BLaER1 treated with 17β-estradiol and CSF1 and Interleukin-3, amounts not matched to agents 10 nM and 100 nM (cell line): ENCODE measurements at regions not wholly inside any gene's neighbourhood (a gene's known extent, or its start where the extent isn't known, plus 50 kb on each side); places are given as distances from the start of the nearest gene placed in this dataset.

Experiments used
- H3K27ac ChIP-seq, 11 experiments: shearing (Covaris generic); formaldehyde crosslinking; 2 replicates each; pipeline ENCODE4 v1.8.1; 2022
- H3K27me3 ChIP-seq, 11 experiments: shearing (Covaris generic); formaldehyde crosslinking; 2 replicates each; pipeline ENCODE4 v1.8.1; 2022
- H3K36me3 ChIP-seq, 11 experiments: shearing (Covaris generic); formaldehyde crosslinking; 2 replicates each; pipeline ENCODE4 v1.8.1; 2022
- H3K4me1 ChIP-seq, 10 experiments: shearing (Covaris generic); formaldehyde crosslinking; 2 replicates each; pipeline ENCODE4 v1.8.1; 2022
- H3K4me2 ChIP-seq, 11 experiments: shearing (Covaris generic); formaldehyde crosslinking; 2 replicates each; pipeline ENCODE4 v1.8.1; 2022
- H3K4me3 ChIP-seq, 10 experiments: shearing (Covaris generic); formaldehyde crosslinking; 2 replicates each; pipeline ENCODE4 v1.8.1; 2022
- H3K9ac ChIP-seq, 11 experiments: shearing (Covaris generic); formaldehyde crosslinking; 2 replicates each; pipeline ENCODE4 v1.8.1; 2022
- H3K9me3 ChIP-seq, 11 experiments: shearing (Covaris generic); formaldehyde crosslinking; replicated peaks in 1 of 11; 2 replicates each; pipeline ENCODE4 v1.8.1; 2022
- H4K20me1 ChIP-seq, 11 experiments: shearing (Covaris generic); formaldehyde crosslinking; 2 replicates each; pipeline ENCODE4 v1.8.1; 2022
- Cebpa-rat ChIP-seq, 11 experiments: shearing (Covaris generic); IDR thresholded peaks; 2 replicates each; pipeline ENCODE4 v1.8.1; 2022

GRCh38 chr3:178048768-178049167, 487.5 kb upstream of the KCNMB2 start:
- Histone ChIP-seq H3K9me3 (peaks cover 0 to 11% (median 7%) of the 10 kb centered on the region in 11 experiments; a peak in 14 of 22 replicates), H3K27ac (no peak overlapping the region), H3K27me3 (no peaks in the 10 kb centered on the region), H3K4me2 (no peak overlapping the region), H3K9ac (no peak overlapping the region), H3K36me3 (no peaks in the 10 kb centered on the region), H3K4me3 (no peak overlapping the region), H4K20me1 (no peaks in the 10 kb centered on the region), H3K4me1 (no peaks in the 10 kb centered on the region)
- TF ChIP-seq Cebpa-rat (IDR thresholded peaks at IDR 0.05): no peak

GRCh38 chr3:178054471-178054870, 481.8 kb upstream of the KCNMB2 start:
- H3K27me3 ChIP-seq: no peaks in the 10 kb centered on the region
- peaks cover 0 to 22% (median 0%) of the 10 kb centered on the region in 11 experiments; a peak in 7 of 22 replicates for H3K9me3 ChIP-seq
- H3K27ac ChIP-seq: no peak overlapping the region
- H3K4me1 ChIP-seq: no peaks in the 10 kb centered on the region
- TF ChIP-seq Cebpa-rat (IDR thresholded peaks at IDR 0.05): no peak
- no peaks in the 10 kb centered on the region for H4K20me1 ChIP-seq
- no peaks in the 10 kb centered on the region for H3K36me3 ChIP-seq
- H3K4me2 ChIP-seq: no peak overlapping the region
- H3K4me3 ChIP-seq: no peak overlapping the region
- H3K9ac ChIP-seq: no peak overlapping the region

GRCh38 chr3:178055939-178056338, 480.3 kb upstream of the KCNMB2 start:
- no peaks in the 10 kb centered on the region for H4K20me1 ChIP-seq
- no peaks in the 10 kb centered on the region for H3K4me1 ChIP-seq
- no peak overlapping the region for H3K27ac ChIP-seq
- H3K4me3 ChIP-seq: no peak overlapping the region
- peaks cover 0 to 22% (median 0%) of the 10 kb centered on the region in 11 experiments; a peak in 7 of 22 replicates for H3K9me3 ChIP-seq
- no peak overlapping the region for H3K9ac ChIP-seq
- H3K4me2 ChIP-seq: no peak overlapping the region
- no peaks in the 10 kb centered on the region for H3K36me3 ChIP-seq
- TF ChIP-seq Cebpa-rat (IDR thresholded peaks at IDR 0.05): no peak
- no peaks in the 10 kb centered on the region for H3K27me3 ChIP-seq

GRCh38 chr3:178056868-178057267, 479.4 kb upstream of the KCNMB2 start:
- Histone ChIP-seq H3K9me3 (peaks cover 0 to 22% (median 0%) of the 10 kb centered on the region in 11 experiments; a peak in 7 of 22 replicates), H3K4me1 (no peaks in the 10 kb centered on the region), H4K20me1 (no peaks in the 10 kb centered on the region), H3K9ac (no peak overlapping the region), H3K27me3 (no peaks in the 10 kb centered on the region), H3K27ac (no peak overlapping the region), H3K4me3 (no peak overlapping the region), H3K36me3 (no peaks in the 10 kb centered on the region), H3K4me2 (no peak overlapping the region)
- TF ChIP-seq Cebpa-rat (IDR thresholded peaks at IDR 0.05): no peak

- no peak overlapping the region for H3K4me2 ChIP-seq
- H3K27ac ChIP-seq: no peak overlapping the region
- no peaks in the 10 kb centered on the region for H3K4me1 ChIP-seq
- no peaks in the 10 kb centered on the region for H3K36me3 ChIP-seq
- H3K9ac ChIP-seq: no peak overlapping the region
- no peaks in the 10 kb centered on the region for H4K20me1 ChIP-seq
- no peak overlapping the region for H3K4me3 ChIP-seq
- peaks cover 0 to 22% (median 0%) of the 10 kb centered on the region in 11 experiments; a peak in 8 of 22 replicates for H3K9me3 ChIP-seq
- no peaks in the 10 kb centered on the region for H3K27me3 ChIP-seq
- TF ChIP-seq Cebpa-rat (IDR thresholded peaks at IDR 0.05): no peak
Observed at GRCh38 chr3:178058629-178059028, 477.6 kb upstream of the KCNMB2 start.

GRCh38 chr3:178059119-178059518, 477.1 kb upstream of the KCNMB2 start:
- Histone ChIP-seq H3K4me1 (no peaks in the 10 kb centered on the region), H3K36me3 (no peaks in the 10 kb centered on the region), H3K4me3 (no peak overlapping the region), H3K27me3 (no peaks in the 10 kb centered on the region), H3K27ac (no peak overlapping the region), H3K9me3 (peaks cover 0 to 19% (median under 1%) of the 10 kb centered on the region in 11 experiments; a peak in 8 of 22 replicates), H3K4me2 (no peak overlapping the region), H4K20me1 (no peaks in the 10 kb centered on the region), H3K9ac (no peak overlapping the region)
- no peak for TF ChIP-seq Cebpa-rat (IDR thresholded peaks at IDR 0.05)

GRCh38 chr3:178059836-178060235, 476.4 kb upstream of the KCNMB2 start:
- H3K27ac ChIP-seq: no peak overlapping the region
- no peak for TF ChIP-seq Cebpa-rat (IDR thresholded peaks at IDR 0.05)
- H3K27me3 ChIP-seq: no peaks in the 10 kb centered on the region
- no peaks in the 10 kb centered on the region for H3K36me3 ChIP-seq
- H4K20me1 ChIP-seq: no peaks in the 10 kb centered on the region
- H3K9me3 ChIP-seq: peaks cover 0 to 19% (median 7%) of the 10 kb centered on the region in 11 experiments; a peak in 10 of 22 replicates
- no peak overlapping the region for H3K9ac ChIP-seq
- no peak overlapping the region for H3K4me3 ChIP-seq
- H3K4me2 ChIP-seq: no peak overlapping the region
- H3K4me1 ChIP-seq: no peaks in the 10 kb centered on the region

- Histone ChIP-seq H3K4me1 (no peaks in the 10 kb centered on the region), H3K27me3 (no peaks in the 10 kb centered on the region), H3K4me3 (no peak overlapping the region), H3K4me2 (no peak overlapping the region), H3K36me3 (no peaks in the 10 kb centered on the region), H3K27ac (no peak overlapping the region), H3K9me3 (peaks cover 0 to 22% (median 12%) of the 10 kb centered on the region in 11 experiments; a peak in 15 of 22 replicates), H4K20me1 (no peaks in the 10 kb centered on the region), H3K9ac (no peak overlapping the region)
- no peak for TF ChIP-seq Cebpa-rat (IDR thresholded peaks at IDR 0.05)
Observed at GRCh38 chr3:178060407-178060806, 475.8 kb upstream of the KCNMB2 start.

GRCh38 chr3:178062126-178062525, 474.1 kb upstream of the KCNMB2 start:
- H3K9me3 ChIP-seq: peaks cover 0 to 30% (median 19%) of the 10 kb centered on the region in 11 experiments; a peak in 17 of 22 replicates
- TF ChIP-seq Cebpa-rat (IDR thresholded peaks at IDR 0.05): no peak

GRCh38 chr3:178063461-178063860, 472.8 kb upstream of the KCNMB2 start:
- 0 out of 20 replicates have a peak, but pooled peaks cover 0 to 6% (median 0%) of the 10 kb centered on the region in 10 experiments for H3K4me1 ChIP-seq
- no peaks in the 10 kb centered on the region for H3K27me3 ChIP-seq
- peaks cover 0 to 30% (median 19%) of the 10 kb centered on the region in 11 experiments; a peak in 17 of 22 replicates for H3K9me3 ChIP-seq
- TF ChIP-seq Cebpa-rat (IDR thresholded peaks at IDR 0.05): no peak
- H3K4me2 ChIP-seq: no peak overlapping the region
- H3K4me3 ChIP-seq: no peak overlapping the region
- no peaks in the 10 kb centered on the region for H3K36me3 ChIP-seq
- no peak overlapping the region for H3K27ac ChIP-seq
- no peak overlapping the region for H3K9ac ChIP-seq
- H4K20me1 ChIP-seq: no peaks in the 10 kb centered on the region

More at GRCh38 chr3:178062126-178062525, 474.1 kb upstream of the KCNMB2 start:
- no peaks in the 10 kb centered on the region for H3K36me3 ChIP-seq
- no peaks in the 10 kb centered on the region for H4K20me1 ChIP-seq
- no peaks in the 10 kb centered on the region for H3K27me3 ChIP-seq
- H3K4me3 ChIP-seq: no peak overlapping the region
- H3K4me2 ChIP-seq: no peak overlapping the region
- no peaks in the 10 kb centered on the region for H3K4me1 ChIP-seq
- H3K9ac ChIP-seq: no peak overlapping the region
- no peak overlapping the region for H3K27ac ChIP-seq
